ENCODE measurements at regions not wholly inside any gene's neighbourhood (a gene's known extent, or its start where the extent isn't known, plus 50 kb on each side); places are given as distances from the start of the nearest gene placed in this dataset.

DNA sequence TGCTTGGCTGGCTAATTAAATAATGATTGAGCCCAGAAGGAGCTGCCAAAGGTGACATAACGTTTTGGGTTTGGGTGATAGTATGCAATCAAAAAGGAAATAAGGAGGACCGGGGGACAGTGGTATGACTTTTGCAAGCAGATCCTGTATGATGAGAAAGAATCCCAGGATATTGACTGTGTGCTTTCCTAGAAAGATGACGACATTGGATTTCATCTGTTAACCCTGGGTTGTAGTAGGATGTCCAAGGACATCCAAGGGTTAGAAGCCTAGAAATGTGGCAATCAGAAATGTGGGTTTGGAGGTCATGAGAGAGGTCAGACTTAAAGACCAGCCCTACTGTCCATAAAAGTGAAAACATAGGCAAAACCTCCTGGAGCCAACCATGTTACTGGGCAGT is 50.3 kb upstream of the HMHB1 start:
- TF ChIP-seq CTCF (IDR thresholded peaks at IDR 0.05) = no peak
- no peak for TF ChIP-seq POLR2A (IDR thresholded peaks at IDR 0.05)
- no peak for TF ChIP-seq POLR2AphosphoS5 (IDR thresholded peaks at IDR 0.05)
- TF ChIP-seq EP300 (IDR thresholded peaks at IDR 0.05) = no peak
- intact Hi-C loops (cut with DNase I; ENCODE audit: low total_unique reads) = no loop called here
- 72 to 85% (median 78%) methylated on average over 3 of the region's 3 CpGs for WGBS, 5 donors
- Histone ChIP-seq H3K27me3 (no peaks in the 10 kb centered on the region), H3K27ac (no peak overlapping the region), H3K9me3 (no peaks in the 10 kb centered on the region), H3K4me1 (peaks cover 0 to 5% (median 0%) of the 10 kb centered on the region in 4 donors), H3K4me3 (no peak overlapping the region), H3K36me3 (no peaks in the 10 kb centered on the region)
- DNase-seq = no peak

GRCh38 chr5:143760755-143761154 is 51.2 kb upstream of the HMHB1 start:
- DNase-seq = no peak
- Histone ChIP-seq H3K4me1 (peaks cover 0 to 5% (median 0%) of the 10 kb centered on the region in 4 donors), H3K27me3 (no peaks in the 10 kb centered on the region), H3K4me3 (no peak overlapping the region), H3K9me3 (no peaks in the 10 kb centered on the region), H3K36me3 (no peaks in the 10 kb centered on the region), H3K27ac (no peak overlapping the region)
- 85 to 97% (median 92%) methylated on average over 1 of the region's 1 CpG for WGBS, 5 donors
- TF ChIP-seq POLR2AphosphoS5 (IDR thresholded peaks at IDR 0.05) (no peak), CTCF (IDR thresholded peaks at IDR 0.05) (no peak), EP300 (IDR thresholded peaks at IDR 0.05) (no peak), POLR2A (IDR thresholded peaks at IDR 0.05) (no peak)
- intact Hi-C loops (cut with DNase I; ENCODE audit: low total_unique reads) = no loop called here

GRCh38 chr5:143760131-143760505 is 51.8 kb upstream of the HMHB1 start:
- H3K9me3 ChIP-seq = no peaks in the 10 kb centered on the region
- H3K27me3 ChIP-seq = no peaks in the 10 kb centered on the region
- no peak overlapping the region for H3K4me3 ChIP-seq
- TF ChIP-seq POLR2A (IDR thresholded peaks at IDR 0.05) = no peak
- TF ChIP-seq EP300 (IDR thresholded peaks at IDR 0.05) = no peak
- no peak for DNase-seq
- H3K27ac ChIP-seq = no peak overlapping the region
- H3K4me1 ChIP-seq = peaks cover 0 to 5% (median 0%) of the 10 kb centered on the region in 4 donors
- 58 to 88% (median 78%) methylated on average over 1 of the region's 1 CpG for WGBS, 5 donors
- intact Hi-C loops (cut with DNase I; ENCODE audit: low total_unique reads) = no loop called here
- no peaks in the 10 kb centered on the region for H3K36me3 ChIP-seq

GRCh38 chr5:143759396-143760130 is 52.4 kb upstream of the HMHB1 start:
- H3K4me1 ChIP-seq = peaks cover 0 to 5% (median 0%) of the 10 kb centered on the region in 4 donors
- H3K4me3 ChIP-seq = no peak overlapping the region
- H3K27ac ChIP-seq = no peak overlapping the region
- no peaks in the 10 kb centered on the region for H3K27me3 ChIP-seq
- TF ChIP-seq POLR2A (IDR thresholded peaks at IDR 0.05) (no peak), EP300 (IDR thresholded peaks at IDR 0.05) (no peak), CTCF (IDR thresholded peaks at IDR 0.05) (no peak), POLR2AphosphoS5 (IDR thresholded peaks at IDR 0.05) (no peak)
- WGBS, 5 donors = 19 to 50% (median 28%) methylated on average over 1 of the region's 1 CpG
- intact Hi-C loops (cut with DNase I; ENCODE audit: low total_unique reads) = no loop called here
- H3K36me3 ChIP-seq = no peaks in the 10 kb centered on the region
- no peaks in the 10 kb centered on the region for H3K9me3 ChIP-seq
- DNase-seq = no peak

- no peak for TF ChIP-seq EP300 (IDR thresholded peaks at IDR 0.05)
- TF ChIP-seq POLR2A (IDR thresholded peaks at IDR 0.05) = no peak
- no peak for TF ChIP-seq CTCF (IDR thresholded peaks at IDR 0.05)
- TF ChIP-seq POLR2AphosphoS5 (IDR thresholded peaks at IDR 0.05) = no peak
- Histone ChIP-seq H3K27me3 (no peaks in the 10 kb centered on the region), H3K36me3 (no peaks in the 10 kb centered on the region), H3K27ac (no peak overlapping the region), H3K4me1 (peaks cover 0 to 5% (median 0%) of the 10 kb centered on the region in 4 donors), H3K9me3 (no peaks in the 10 kb centered on the region), H3K4me3 (no peak overlapping the region)
- DNase-seq = peak in 1 of 2 donors; percentile 69
- intact Hi-C loops (cut with DNase I; ENCODE audit: low total_unique reads) = no loop called here
- 54 to 74% (median 66%) methylated on average over 3 of the region's 3 CpGs for WGBS, 5 donors
These were observed 53.2 kb upstream of the HMHB1 start for GRCh38 chr5:143758750-143759149.
